K562 (cell line): ENCODE measurements at regions not wholly inside any gene's neighbourhood (a gene's known extent, or its start where the extent isn't known, plus 50 kb on each side); places are given as distances from the start of the nearest gene placed in this dataset.

Source experiments
- CCNT2 ChIP-seq: IDR thresholded peaks from 2 replicates; pipeline ENCODE4 v1.6.1; 2011; ENCODE audit warnings: borderline replicate concordance, low read depth, mild to moderate bottlenecking, moderate library complexity, mixed read lengths, low read length; ENCODE audit not compliant: insufficient read length; ENCODE audit errors: extremely low read depth
- NFYB ChIP-seq: IDR thresholded peaks from 2 replicates; pipeline ENCODE4 v1.6.1; 2011; ENCODE audit warnings: mild to moderate bottlenecking, moderate library complexity; ENCODE audit not compliant: insufficient read length; ENCODE audit errors: extremely low read depth
- TCF3 ChIP-seq: sonication (generic); formaldehyde crosslinking; IDR thresholded peaks from 2 replicates; pipeline ENCODE4 v1.4.0; 2020; ENCODE audit warnings: mild to moderate bottlenecking, missing genetic modification reagents
- TF ChIP-seq, protein P1 (sequence below), 2 experiments: fragments of 150-350 bp in 1 of 2; IDR thresholded peaks; 2 replicates each; pipeline ENCODE4 v1.6.1; 2012 to 2016; ENCODE audit warnings: low read depth in 2 of 2, low read length in 2 of 2, mild to moderate bottlenecking in 1 of 2, moderate library complexity in 1 of 2
- TF ChIP-seq, protein P2 (sequence below): fragments of 450-650 bp; IDR thresholded peaks from 2 replicates; pipeline ENCODE4 v1.6.1; 2017; ENCODE audit warnings: antibody characterized with exemption, mild to moderate bottlenecking
- TF ChIP-seq, protein P3 (sequence below): fragments of 450-650 bp; IDR thresholded peaks from 2 replicates; pipeline ENCODE4 v1.6.1; 2016; ENCODE audit warnings: borderline replicate concordance

DNA sequence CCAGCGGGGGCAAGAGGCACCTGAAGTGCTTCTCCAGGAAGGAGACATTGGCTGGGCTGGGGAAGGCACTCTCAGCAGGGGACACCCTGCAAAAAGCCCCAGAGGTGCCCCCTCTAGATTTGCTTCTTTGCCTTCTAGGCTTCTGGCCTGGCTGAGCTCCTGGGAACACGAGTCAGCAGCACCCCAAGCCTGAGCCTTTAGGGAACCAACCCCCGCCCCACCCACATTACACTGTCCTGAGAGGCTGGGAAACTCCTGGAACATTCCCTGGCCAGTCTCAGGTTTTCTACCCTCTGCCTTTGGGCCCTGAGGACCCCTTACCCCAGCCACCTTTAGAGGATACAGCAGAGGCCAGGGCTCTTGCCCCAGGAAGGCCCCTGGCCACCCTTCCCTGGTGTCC, 108.4 kb upstream of the LINGO1 start (continued):
- no peak for TF ChIP-seq CCNT2
- TF ChIP-seq TCF3 (CRISPR knock-in tag): no peak
- TF ChIP-seq, protein P1, sequence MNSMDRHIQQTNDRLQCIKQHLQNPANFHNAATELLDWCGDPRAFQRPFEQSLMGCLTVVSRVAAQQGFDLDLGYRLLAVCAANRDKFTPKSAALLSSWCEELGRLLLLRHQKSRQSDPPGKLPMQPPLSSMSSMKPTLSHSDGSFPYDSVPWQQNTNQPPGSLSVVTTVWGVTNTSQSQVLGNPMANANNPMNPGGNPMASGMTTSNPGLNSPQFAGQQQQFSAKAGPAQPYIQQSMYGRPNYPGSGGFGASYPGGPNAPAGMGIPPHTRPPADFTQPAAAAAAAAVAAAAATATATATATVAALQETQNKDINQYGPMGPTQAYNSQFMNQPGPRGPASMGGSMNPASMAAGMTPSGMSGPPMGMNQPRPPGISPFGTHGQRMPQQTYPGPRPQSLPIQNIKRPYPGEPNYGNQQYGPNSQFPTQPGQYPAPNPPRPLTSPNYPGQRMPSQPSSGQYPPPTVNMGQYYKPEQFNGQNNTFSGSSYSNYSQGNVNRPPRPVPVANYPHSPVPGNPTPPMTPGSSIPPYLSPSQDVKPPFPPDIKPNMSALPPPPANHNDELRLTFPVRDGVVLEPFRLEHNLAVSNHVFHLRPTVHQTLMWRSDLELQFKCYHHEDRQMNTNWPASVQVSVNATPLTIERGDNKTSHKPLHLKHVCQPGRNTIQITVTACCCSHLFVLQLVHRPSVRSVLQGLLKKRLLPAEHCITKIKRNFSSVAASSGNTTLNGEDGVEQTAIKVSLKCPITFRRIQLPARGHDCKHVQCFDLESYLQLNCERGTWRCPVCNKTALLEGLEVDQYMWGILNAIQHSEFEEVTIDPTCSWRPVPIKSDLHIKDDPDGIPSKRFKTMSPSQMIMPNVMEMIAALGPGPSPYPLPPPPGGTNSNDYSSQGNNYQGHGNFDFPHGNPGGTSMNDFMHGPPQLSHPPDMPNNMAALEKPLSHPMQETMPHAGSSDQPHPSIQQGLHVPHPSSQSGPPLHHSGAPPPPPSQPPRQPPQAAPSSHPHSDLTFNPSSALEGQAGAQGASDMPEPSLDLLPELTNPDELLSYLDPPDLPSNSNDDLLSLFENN (IDR thresholded peaks at IDR 0.05; ENCODE audit: low read depth in 2 of 2, low read length in 2 of 2): no peak
- TF ChIP-seq NFYB: no peak
- TF ChIP-seq, protein P2, sequence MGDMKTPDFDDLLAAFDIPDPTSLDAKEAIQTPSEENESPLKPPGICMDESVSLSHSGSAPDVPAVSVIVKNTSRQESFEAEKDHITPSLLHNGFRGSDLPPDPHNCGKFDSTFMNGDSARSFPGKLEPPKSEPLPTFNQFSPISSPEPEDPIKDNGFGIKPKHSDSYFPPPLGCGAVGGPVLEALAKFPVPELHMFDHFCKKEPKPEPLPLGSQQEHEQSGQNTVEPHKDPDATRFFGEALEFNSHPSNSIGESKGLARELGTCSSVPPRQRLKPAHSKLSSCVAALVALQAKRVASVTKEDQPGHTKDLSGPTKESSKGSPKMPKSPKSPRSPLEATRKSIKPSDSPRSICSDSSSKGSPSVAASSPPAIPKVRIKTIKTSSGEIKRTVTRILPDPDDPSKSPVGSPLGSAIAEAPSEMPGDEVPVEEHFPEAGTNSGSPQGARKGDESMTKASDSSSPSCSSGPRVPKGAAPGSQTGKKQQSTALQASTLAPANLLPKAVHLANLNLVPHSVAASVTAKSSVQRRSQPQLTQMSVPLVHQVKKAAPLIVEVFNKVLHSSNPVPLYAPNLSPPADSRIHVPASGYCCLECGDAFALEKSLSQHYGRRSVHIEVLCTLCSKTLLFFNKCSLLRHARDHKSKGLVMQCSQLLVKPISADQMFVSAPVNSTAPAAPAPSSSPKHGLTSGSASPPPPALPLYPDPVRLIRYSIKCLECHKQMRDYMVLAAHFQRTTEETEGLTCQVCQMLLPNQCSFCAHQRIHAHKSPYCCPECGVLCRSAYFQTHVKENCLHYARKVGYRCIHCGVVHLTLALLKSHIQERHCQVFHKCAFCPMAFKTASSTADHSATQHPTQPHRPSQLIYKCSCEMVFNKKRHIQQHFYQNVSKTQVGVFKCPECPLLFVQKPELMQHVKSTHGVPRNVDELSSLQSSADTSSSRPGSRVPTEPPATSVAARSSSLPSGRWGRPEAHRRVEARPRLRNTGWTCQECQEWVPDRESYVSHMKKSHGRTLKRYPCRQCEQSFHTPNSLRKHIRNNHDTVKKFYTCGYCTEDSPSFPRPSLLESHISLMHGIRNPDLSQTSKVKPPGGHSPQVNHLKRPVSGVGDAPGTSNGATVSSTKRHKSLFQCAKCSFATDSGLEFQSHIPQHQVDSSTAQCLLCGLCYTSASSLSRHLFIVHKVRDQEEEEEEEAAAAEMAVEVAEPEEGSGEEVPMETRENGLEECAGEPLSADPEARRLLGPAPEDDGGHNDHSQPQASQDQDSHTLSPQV: no peak
- TF ChIP-seq, protein P3, sequence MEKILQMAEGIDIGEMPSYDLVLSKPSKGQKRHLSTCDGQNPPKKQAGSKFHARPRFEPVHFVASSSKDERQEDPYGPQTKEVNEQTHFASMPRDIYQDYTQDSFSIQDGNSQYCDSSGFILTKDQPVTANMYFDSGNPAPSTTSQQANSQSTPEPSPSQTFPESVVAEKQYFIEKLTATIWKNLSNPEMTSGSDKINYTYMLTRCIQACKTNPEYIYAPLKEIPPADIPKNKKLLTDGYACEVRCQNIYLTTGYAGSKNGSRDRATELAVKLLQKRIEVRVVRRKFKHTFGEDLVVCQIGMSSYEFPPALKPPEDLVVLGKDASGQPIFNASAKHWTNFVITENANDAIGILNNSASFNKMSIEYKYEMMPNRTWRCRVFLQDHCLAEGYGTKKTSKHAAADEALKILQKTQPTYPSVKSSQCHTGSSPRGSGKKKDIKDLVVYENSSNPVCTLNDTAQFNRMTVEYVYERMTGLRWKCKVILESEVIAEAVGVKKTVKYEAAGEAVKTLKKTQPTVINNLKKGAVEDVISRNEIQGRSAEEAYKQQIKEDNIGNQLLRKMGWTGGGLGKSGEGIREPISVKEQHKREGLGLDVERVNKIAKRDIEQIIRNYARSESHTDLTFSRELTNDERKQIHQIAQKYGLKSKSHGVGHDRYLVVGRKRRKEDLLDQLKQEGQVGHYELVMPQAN: no peak
- TF ChIP-seq, all 486 proteins: peak for 0
